ENCODE measurements at regions not wholly inside any gene's neighbourhood (a gene's known extent, or its start where the extent isn't known, plus 50 kb on each side); places are given as distances from the start of the nearest gene placed in this dataset.

DNA sequence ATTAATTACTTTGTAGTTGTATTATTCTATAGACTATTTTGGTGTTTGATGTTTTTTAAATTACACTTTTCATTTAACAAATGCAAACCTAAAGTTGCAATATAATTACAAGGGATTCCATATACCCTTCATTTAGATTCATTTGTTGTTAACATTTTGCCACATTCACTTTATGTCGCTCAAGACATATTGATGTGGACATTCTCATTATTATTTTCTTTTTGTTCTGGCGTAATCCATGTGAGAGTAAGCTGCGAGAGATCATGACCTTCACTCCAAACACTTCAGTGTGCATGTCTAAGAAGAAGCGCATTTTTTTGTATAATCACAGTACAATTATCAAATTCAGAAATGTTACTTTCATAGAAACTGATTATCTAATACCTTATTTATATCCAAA, 280.6 kb downstream of the CALCRL start:
- no peaks in the 10 kb centered on the region for H3K27me3 ChIP-seq (ENCODE audit: control insufficient read depth, insufficient read depth, low read length)
- TF ChIP-seq, protein P1, sequence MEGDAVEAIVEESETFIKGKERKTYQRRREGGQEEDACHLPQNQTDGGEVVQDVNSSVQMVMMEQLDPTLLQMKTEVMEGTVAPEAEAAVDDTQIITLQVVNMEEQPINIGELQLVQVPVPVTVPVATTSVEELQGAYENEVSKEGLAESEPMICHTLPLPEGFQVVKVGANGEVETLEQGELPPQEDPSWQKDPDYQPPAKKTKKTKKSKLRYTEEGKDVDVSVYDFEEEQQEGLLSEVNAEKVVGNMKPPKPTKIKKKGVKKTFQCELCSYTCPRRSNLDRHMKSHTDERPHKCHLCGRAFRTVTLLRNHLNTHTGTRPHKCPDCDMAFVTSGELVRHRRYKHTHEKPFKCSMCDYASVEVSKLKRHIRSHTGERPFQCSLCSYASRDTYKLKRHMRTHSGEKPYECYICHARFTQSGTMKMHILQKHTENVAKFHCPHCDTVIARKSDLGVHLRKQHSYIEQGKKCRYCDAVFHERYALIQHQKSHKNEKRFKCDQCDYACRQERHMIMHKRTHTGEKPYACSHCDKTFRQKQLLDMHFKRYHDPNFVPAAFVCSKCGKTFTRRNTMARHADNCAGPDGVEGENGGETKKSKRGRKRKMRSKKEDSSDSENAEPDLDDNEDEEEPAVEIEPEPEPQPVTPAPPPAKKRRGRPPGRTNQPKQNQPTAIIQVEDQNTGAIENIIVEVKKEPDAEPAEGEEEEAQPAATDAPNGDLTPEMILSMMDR (IDR thresholded peaks at IDR 0.05; ENCODE audit: insufficient read depth, low read length, poor library complexity, severe bottlenecking): no peak
- no peak overlapping the region for H3K4me3 ChIP-seq (ENCODE audit: low read depth, low read length)
- no peak for DNase-seq (ENCODE audit: low read depth)
- no peaks in the 10 kb centered on the region for H3K36me3 ChIP-seq (ENCODE audit: control insufficient read depth, insufficient read depth, low read length)

DNA sequence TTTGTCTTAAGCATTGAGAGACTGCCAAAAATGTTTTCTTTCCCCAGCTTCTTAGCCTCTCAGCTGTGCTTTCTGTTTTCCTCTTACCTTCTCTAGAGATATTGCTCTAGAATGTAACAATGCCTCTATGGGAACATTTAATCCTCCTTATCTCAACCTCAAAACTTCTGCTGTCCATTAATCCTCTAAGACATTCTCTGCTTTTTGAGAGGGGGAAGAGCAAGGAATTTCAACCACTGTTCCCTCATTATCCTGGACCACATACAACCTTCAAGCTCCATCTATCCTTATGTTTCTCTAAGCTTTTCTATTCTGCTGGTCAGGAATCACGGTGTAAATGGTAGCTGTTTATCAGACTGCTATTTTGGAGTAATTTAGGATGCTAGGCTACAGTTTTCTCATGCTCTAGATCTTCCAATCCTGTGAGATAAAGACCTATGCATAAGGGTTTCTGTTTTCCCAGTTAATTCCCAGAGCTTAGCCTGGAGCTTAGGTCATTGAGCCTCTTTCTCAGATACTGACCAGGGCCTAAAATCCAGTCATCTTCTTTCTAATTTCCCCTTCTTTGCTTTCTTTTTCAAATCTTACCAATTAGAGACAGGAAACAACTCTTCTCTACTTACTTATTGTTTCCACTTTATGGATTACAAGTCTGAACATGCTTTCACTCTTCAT, 282.0 kb downstream of the CALCRL start:
- H3K27me3 ChIP-seq (ENCODE audit: control insufficient read depth, insufficient read depth, low read length): no peaks in the 10 kb centered on the region
- DNase-seq (ENCODE audit: low read depth): no peak
- no peak overlapping the region for H3K4me3 ChIP-seq (ENCODE audit: low read depth, low read length)
- TF ChIP-seq, protein P1 (IDR thresholded peaks at IDR 0.05; ENCODE audit: insufficient read depth, low read length, poor library complexity, severe bottlenecking): no peak
- H3K36me3 ChIP-seq (ENCODE audit: control insufficient read depth, insufficient read depth, low read length): no peaks in the 10 kb centered on the region

DNA sequence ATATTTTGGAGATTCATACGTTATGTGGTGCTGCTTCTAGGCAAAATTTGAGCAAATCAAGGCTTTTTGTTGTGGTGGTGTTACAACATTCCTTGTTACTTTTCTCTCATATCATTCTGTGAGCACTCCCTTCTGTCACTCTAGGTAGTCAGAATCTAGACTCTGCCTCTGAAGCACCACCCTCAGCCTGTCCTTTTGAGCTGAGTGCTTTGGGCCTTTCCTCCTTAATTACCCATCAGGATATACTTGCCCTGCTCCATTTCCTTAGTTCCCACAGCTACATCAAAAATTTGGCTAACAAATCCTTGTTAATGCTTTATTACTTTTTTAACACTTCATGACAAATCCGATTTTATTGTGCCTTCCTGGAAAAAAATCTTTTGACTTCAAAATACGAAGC, 289.6 kb downstream of the CALCRL start:
- TF ChIP-seq, protein P1 (IDR thresholded peaks at IDR 0.05; ENCODE audit: insufficient read depth, low read length, poor library complexity, severe bottlenecking): no peak
- no peak for DNase-seq (ENCODE audit: low read depth)
- Histone ChIP-seq H3K36me3 (ENCODE audit: control insufficient read depth, insufficient read depth, low read length) (no peaks in the 10 kb centered on the region), H3K4me3 (ENCODE audit: low read depth, low read length) (no peak overlapping the region), H3K27me3 (ENCODE audit: control insufficient read depth, insufficient read depth, low read length) (no peaks in the 10 kb centered on the region)

DNA sequence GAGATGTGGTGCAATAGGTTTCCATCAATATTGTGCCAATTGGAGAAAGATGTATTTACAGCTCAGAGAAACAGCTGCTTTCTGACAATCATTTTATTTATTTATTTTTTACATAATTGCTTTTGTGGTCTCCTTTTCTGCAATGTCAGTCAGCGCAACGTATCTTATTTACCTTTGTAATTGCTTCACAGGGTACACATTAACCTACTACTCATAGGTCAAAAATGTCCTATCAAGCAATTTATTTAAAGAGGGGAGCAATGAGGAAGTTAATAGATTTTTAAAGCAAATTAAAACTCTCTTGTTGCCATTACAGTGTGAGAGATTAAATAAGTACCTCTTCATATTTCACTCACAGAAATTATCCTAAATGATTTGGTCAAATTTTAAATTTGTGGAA, 291.0 kb downstream of the CALCRL start:
- TF ChIP-seq, protein P1 (IDR thresholded peaks at IDR 0.05; ENCODE audit: insufficient read depth, low read length, poor library complexity, severe bottlenecking): no peak
- H3K36me3 ChIP-seq (ENCODE audit: control insufficient read depth, insufficient read depth, low read length): no peaks in the 10 kb centered on the region
- no peak overlapping the region for H3K4me3 ChIP-seq (ENCODE audit: low read depth, low read length)
- no peak for DNase-seq (ENCODE audit: low read depth)
- no peaks in the 10 kb centered on the region for H3K27me3 ChIP-seq (ENCODE audit: control insufficient read depth, insufficient read depth, low read length)

DNA sequence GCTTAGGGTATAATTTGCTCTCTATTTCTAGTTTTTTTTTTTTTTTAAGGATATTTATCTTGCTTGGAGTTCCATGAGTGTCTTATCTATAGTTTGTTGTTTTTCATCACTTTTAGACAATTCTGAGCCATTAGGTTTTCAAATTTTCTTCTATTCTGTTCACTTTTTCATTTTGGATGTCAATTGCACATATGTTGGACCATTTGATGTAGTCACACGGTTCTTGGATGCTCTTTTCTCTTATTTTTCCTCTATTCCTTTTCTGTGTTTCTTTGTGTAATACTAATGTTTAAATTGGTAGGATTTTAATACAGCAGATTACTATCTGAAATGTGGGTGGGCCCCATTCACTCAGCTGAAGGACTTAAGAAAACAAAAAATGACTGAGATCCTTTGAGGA, 292.6 kb downstream of the CALCRL start:
- DNase-seq (ENCODE audit: low read depth): no peak
- TF ChIP-seq, protein P1 (IDR thresholded peaks at IDR 0.05; ENCODE audit: insufficient read depth, low read length, poor library complexity, severe bottlenecking): no peak

DNA sequence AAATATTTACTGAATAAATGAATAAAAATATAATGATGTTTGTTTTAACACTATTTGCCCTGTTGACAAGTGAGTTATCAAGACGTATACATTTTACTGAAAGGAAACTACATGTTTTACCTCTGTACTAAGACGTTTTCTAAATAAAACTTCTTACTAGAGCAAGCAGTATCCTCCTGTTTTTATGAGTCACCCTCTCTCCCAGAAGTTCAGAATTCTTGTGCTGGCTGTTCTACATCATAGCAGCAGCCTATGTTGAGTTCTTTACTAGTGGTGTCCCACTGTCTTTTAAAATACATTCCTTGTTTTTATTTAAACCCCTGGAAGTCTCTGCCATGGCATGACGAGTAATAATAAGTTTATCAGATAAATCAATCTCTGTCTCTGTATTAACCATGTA, 297.4 kb downstream of the CALCRL start:
- DNase-seq (ENCODE audit: low read depth): no peak
- H3K4me3 ChIP-seq (ENCODE audit: low read depth, low read length): no peak overlapping the region
- TF ChIP-seq, protein P1 (IDR thresholded peaks at IDR 0.05; ENCODE audit: insufficient read depth, low read length, poor library complexity, severe bottlenecking): no peak
- H3K36me3 ChIP-seq (ENCODE audit: control insufficient read depth, insufficient read depth, low read length): no peaks in the 10 kb centered on the region
- H3K27me3 ChIP-seq (ENCODE audit: control insufficient read depth, insufficient read depth, low read length): no peaks in the 10 kb centered on the region

More for the DNA sequence above, 292.6 kb downstream of the CALCRL start:
- H3K4me3 ChIP-seq (ENCODE audit: low read depth, low read length): no peak overlapping the region
- no peaks in the 10 kb centered on the region for H3K27me3 ChIP-seq (ENCODE audit: control insufficient read depth, insufficient read depth, low read length)
- no peaks in the 10 kb centered on the region for H3K36me3 ChIP-seq (ENCODE audit: control insufficient read depth, insufficient read depth, low read length)
